Spleen (tissue), 7 donors: ENCODE measurements at regions not wholly inside any gene's neighbourhood (a gene's known extent, or its start where the extent isn't known, plus 50 kb on each side); places are given as distances from the start of the nearest gene placed in this dataset.

Experiments used
- CTCF ChIP-seq, 11 experiments: fragments of 200-600 bp in 7 of 11; fragments of 450-650 bp in 4 of 11; sonication (generic) in 4 of 11; IDR thresholded peaks in 8 of 11; conservative IDR thresholded peaks in 3 of 11; 1 replicate in 7 of 11; 2 replicates in 4 of 11; pipeline versions ENCODE4 v1.4.0 to v1.8.0; 2016 to 2021; ENCODE audit warnings: antibody characterized with exemption in 11 of 11, inconsistent platforms in 4 of 11, mild to moderate bottlenecking in 1 of 11
- POLR2A ChIP-seq, 3 donors: fragments of 450-650 bp; IDR thresholded peaks; one replicate each; pipeline ENCODE4 v1.5.1; 2017; ENCODE audit warnings: antibody characterized with exemption in 3 of 3, mild to moderate bottlenecking in 1 of 3
- POLR2AphosphoS5 ChIP-seq, 3 donors: sonication (generic); formaldehyde crosslinking; IDR thresholded peaks; one replicate each; pipeline ENCODE4 v1.5.1; 2017; ENCODE audit warnings: antibody characterized with exemption in 3 of 3
- donor health status: DM: no; HTN: no; CAD: no; lungs with moderate emphysema.
- donor health status: DM: no; HTN: no; CAD: no.
- donor health status: DM: no; HTN: no; CAD: no.

GRCh38 chr7:52735656-52736055, 299.8 kb upstream of the POM121L12 start:
- TF ChIP-seq POLR2A (IDR thresholded peaks at IDR 0.05) (no peak), CTCF (IDR thresholded peaks at IDR 0.05 in 8 of 11, conservative IDR thresholded peaks at IDR 0.05 in 3 of 11) (no peak), POLR2AphosphoS5 (IDR thresholded peaks at IDR 0.05) (no peak)
